Neuron (in vitro differentiated cells): ENCODE measurements at regions not wholly inside any gene's neighbourhood (a gene's known extent, or its start where the extent isn't known, plus 50 kb on each side); places are given as distances from the start of the nearest gene placed in this dataset.

ENCODE experiments used
- H2AFZ ChIP-seq: one replicate; pipeline ENCODE4 v1.6.1; 2013; ENCODE audit warnings: low read depth, mild to moderate bottlenecking, inconsistent platforms, low read length, moderate library complexity
- H3K27me3 ChIP-seq: one replicate; pipeline ENCODE4 v1.6.1; 2013; ENCODE audit warnings: low read length; ENCODE audit not compliant: insufficient read depth
- H3K36me3 ChIP-seq: one replicate; pipeline ENCODE4 v1.6.1; 2013; ENCODE audit warnings: low read length; ENCODE audit not compliant: insufficient read depth
- H3K4me1 ChIP-seq: one replicate; pipeline ENCODE4 v1.6.1; 2013; ENCODE audit warnings: low read length; ENCODE audit not compliant: insufficient read depth
- H3K4me3 ChIP-seq: 2 replicates; pipeline ENCODE4 v1.5.1; 2013; ENCODE audit warnings: mild to moderate bottlenecking, low read length, moderate library complexity
- H3K9me3 ChIP-seq: one replicate; pipeline ENCODE4 v1.6.1; 2013; ENCODE audit warnings: low read length

DNA sequence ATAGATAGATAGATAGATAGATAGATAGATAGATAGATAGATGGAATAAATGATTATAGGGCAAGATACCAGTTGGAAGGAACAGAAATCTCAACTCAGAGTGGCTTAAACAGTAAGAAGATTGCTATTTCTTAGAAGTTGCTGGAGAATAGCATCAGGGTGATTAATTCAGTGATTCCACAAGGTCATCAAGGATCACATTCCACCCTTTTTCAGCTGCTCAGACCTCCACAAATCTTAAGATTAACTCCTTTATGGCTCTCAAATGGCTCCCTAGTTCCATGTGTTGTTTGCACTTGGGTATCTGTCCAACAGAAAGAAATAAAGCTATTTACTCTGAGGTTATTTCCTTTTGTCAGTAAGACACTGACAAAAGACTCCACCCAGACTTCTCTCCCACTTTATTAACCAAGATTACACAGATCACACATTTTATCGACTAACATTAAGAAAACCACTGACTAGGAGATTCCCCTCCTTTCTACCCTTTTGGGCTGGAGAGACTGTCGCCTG lies 68.3 kb upstream of the KIF16B start:
- Histone ChIP-seq H3K27me3 (no peaks in the 10 kb centered on the region), H3K4me1 (peaks cover 23% of the 10 kb centered on the region), H3K36me3 (no peaks in the 10 kb centered on the region), H3K9me3 (no peaks in the 10 kb centered on the region), H2AFZ (no peak overlapping the region), H3K4me3 (no peak overlapping the region)

DNA sequence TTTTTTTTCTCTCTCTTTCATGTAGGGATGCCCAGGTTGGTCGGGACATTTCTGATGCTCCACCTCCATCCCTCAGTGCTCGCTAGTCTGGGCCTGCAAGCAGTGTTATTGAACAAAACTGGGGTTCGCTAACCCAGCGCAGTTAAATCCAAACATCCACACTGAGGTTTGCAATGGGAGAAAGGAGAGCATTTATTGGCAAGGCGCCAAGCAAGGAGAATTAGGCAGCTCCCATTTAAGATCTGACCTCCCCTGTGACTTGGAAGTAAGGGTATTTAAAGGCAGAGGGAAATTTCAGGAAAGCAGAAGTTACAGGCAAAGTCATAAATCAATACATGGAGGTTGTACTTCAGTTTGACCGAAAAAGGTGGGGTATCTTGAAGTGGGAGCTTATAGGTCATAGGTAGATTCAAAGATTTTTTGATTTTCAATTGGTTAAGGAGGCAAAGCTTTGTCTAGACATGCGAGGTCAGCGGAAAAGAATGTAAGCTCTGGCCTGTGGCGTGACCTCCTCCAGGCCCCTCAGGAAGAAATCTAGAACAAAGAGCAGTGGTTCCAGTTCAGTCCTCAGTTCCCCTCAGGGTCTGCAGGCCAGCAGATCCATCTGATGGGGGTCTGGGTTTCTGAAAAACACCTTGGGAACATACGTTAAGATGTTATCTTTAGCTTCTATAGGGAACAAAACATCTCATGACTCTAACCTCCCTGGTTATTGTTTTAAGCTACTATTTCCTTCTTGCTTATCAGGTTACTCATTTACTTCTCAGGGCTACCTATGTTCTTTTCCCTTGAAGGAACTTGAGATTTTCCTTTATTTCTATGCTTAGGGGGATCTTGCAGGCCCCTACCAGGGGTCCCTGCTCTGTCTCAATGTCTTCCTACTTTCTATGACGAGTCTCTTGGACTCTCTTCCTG lies 66.0 kb upstream of the KIF16B start:
- Histone ChIP-seq H3K9me3 (no peaks in the 10 kb centered on the region), H3K36me3 (no peaks in the 10 kb centered on the region), H2AFZ (no peak overlapping the region)

DNA sequence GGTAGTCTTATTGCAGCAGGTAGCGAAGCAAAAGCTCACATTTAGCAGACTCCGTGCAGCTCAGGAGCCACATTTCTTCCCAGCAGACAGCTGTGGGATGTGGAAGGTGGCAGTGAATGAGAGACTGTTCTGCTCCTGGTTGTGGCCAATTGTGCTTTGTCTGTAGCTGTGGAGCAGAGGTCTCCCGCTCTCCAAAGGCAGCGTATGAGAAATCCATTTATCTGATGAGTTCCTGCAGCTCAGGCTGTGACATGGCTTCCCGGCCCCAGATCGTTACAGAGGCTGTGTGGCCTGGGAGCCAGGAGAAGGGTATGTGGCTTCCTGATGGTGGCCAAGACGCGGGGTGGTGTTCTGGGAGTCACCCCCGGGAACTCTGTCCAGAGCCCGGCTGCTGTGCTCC lies 64.5 kb upstream of the KIF16B start:
- Histone ChIP-seq H3K36me3 (no peaks in the 10 kb centered on the region), H3K4me1 (peaks cover 23% of the 10 kb centered on the region), H3K27me3 (no peaks in the 10 kb centered on the region), H3K4me3 (no peak overlapping the region), H2AFZ (no peak overlapping the region), H3K9me3 (no peaks in the 10 kb centered on the region)

More for the DNA sequence above, 66.0 kb upstream of the KIF16B start:
- Histone ChIP-seq H3K4me3 (no peak overlapping the region), H3K27me3 (no peaks in the 10 kb centered on the region), H3K4me1 (peaks cover 23% of the 10 kb centered on the region)

DNA sequence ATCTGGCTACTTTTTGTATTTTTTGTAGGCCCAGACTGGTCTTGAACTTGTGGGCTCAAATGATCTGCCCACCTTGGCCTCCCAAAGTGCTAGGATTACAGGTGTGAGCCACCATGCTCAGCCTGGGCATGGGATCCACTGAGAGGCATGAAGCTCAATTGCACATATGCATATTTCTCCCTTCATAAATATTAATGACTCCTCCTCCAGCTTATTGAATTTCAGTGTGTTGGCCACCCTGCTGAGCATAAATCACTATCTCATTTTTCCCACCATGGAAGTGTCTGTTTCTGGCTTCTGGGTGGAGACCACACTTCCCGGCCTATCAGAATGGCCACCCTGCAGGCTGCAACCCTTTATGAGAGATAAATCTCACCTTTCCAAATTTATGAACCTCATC lies 53.6 kb upstream of the KIF16B start:
- H3K27me3 ChIP-seq, result no peaks in the 10 kb centered on the region
- no peaks in the 10 kb centered on the region for H3K36me3 ChIP-seq
- no peak overlapping the region for H3K4me3 ChIP-seq
- H3K4me1 ChIP-seq, result no peaks in the 10 kb centered on the region
- H3K9me3 ChIP-seq, result no peaks in the 10 kb centered on the region
- H2AFZ ChIP-seq, result no peak overlapping the region

DNA sequence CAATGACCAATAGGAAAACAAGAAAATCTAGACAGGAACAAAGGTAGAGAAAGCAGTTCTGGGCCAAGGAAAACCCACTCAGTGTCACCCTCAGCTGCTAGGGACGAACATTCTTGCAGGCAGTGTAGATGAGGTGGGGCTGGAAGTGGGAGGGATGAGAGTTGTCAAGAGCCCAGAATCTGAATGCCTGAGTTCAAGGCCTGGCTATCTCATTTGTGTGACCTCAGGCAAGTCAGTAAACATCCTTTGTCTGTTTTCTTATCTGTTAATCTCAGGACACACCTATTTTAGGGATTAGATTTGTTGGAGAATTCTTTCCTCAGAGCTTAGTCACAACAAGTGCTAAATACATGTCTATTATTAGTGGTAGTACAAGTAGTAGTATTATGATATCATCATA lies 50.9 kb upstream of the KIF16B start:
- Histone ChIP-seq H3K36me3 (no peaks in the 10 kb centered on the region), H3K4me1 (peaks cover 20% of the 10 kb centered on the region), H2AFZ (no peak overlapping the region), H3K4me3 (no peak overlapping the region), H3K9me3 (no peaks in the 10 kb centered on the region), H3K27me3 (no peaks in the 10 kb centered on the region)
